GM12878 (cell line): ENCODE measurements at regions not wholly inside any gene's neighbourhood (a gene's known extent, or its start where the extent isn't known, plus 50 kb on each side); places are given as distances from the start of the nearest gene placed in this dataset.

Source experiments
- FOS ChIP-seq: IDR thresholded peaks from 3 replicates; pipeline ENCODE4 v1.6.1; 2011; ENCODE audit warnings: borderline replicate concordance; ENCODE audit not compliant: insufficient read length; ENCODE audit errors: extremely low read depth
- JUND ChIP-seq: IDR thresholded peaks from 2 replicates; pipeline ENCODE4 v1.6.1; 2012; ENCODE audit warnings: low read depth, mild to moderate bottlenecking, low read length, improper control_type of control experiment, moderate library complexity
- KDM1A ChIP-seq: fragments of 200-600 bp; sonication (generic); IDR thresholded peaks from 2 replicates; pipeline ENCODE4 v1.6.1; 2016; ENCODE audit warnings: borderline replicate concordance
- MXI1 ChIP-seq: fragments of 150-350 bp; IDR thresholded peaks from 2 replicates; pipeline ENCODE4 v1.6.1; 2011; ENCODE audit warnings: low read depth, mild to moderate bottlenecking, inconsistent platforms, low read length, improper control_type of control experiment
- ZZZ3 ChIP-seq: IDR thresholded peaks from 2 replicates; pipeline ENCODE4 v1.6.1; 2011; ENCODE audit warnings: low read depth; ENCODE audit not compliant: control insufficient read depth, insufficient read length
- TF ChIP-seq, protein P1 (sequence below), 3 experiments: IDR thresholded peaks in 2 of 3; conservative IDR thresholded peaks in 1 of 3; 2 replicates each; pipeline ENCODE4 v1.5.1; 2011; ENCODE audit warnings: low read depth in 3 of 3, low read length in 3 of 3, mild to moderate bottlenecking in 3 of 3, control low read depth in 2 of 3, moderate library complexity in 2 of 3, inconsistent platforms in 1 of 3, mixed read lengths in 1 of 3; ENCODE audit not compliant: control insufficient read depth in 2 of 3, insufficient read depth in 1 of 3; ENCODE audit errors: extremely low read depth in 1 of 3
- TF ChIP-seq, protein P2 (sequence below): IDR thresholded peaks from 2 replicates; pipeline ENCODE4 v1.6.1; 2012; ENCODE audit warnings: low read length, inconsistent platforms
- TF ChIP-seq, protein P3 (sequence below): IDR thresholded peaks from 2 replicates; pipeline ENCODE4 v1.6.1; 2012; ENCODE audit warnings: mild to moderate bottlenecking, low read depth, low read length

DNA sequence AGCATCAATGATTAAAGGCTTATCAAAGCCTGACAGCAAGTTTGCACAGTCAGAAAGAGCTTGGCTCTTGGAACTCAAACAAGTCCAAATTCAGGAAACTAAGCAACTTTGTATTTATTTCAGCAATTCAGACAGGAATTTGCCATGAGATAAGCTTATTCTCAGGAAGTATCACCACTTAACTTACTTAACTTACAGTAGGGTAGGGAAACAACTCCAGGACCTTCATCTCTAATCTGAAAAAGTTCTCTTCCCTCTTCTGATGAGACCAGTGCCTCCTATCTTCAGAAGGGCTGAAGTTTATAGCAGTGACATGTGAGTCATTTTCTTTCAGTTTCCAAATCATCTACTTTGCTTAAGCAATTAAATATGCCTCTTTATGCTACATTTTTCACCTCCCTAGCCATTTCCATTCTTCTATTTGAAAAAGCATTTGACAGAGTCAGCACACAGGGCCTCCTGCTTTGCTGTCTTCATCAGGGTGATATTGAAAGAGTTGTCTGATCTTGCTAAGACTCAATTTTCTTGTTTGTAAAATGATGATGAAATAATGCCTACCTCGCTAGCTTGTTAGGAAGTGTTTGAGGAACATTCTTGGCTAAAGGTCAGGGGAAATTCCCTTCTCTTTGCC lies 389.5 kb downstream of the RND3 start:
- TF ChIP-seq, protein P1, sequence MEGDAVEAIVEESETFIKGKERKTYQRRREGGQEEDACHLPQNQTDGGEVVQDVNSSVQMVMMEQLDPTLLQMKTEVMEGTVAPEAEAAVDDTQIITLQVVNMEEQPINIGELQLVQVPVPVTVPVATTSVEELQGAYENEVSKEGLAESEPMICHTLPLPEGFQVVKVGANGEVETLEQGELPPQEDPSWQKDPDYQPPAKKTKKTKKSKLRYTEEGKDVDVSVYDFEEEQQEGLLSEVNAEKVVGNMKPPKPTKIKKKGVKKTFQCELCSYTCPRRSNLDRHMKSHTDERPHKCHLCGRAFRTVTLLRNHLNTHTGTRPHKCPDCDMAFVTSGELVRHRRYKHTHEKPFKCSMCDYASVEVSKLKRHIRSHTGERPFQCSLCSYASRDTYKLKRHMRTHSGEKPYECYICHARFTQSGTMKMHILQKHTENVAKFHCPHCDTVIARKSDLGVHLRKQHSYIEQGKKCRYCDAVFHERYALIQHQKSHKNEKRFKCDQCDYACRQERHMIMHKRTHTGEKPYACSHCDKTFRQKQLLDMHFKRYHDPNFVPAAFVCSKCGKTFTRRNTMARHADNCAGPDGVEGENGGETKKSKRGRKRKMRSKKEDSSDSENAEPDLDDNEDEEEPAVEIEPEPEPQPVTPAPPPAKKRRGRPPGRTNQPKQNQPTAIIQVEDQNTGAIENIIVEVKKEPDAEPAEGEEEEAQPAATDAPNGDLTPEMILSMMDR (IDR thresholded peaks at IDR 0.05 in 2 of 3, conservative IDR thresholded peaks at IDR 0.05 in 1 of 3; ENCODE audit: control insufficient read depth in 2 of 3, extremely low read depth in 1 of 3, insufficient read depth in 1 of 3, low read depth in 3 of 3, low read length in 3 of 3) = 0 out of 6 replicates have a peak, but pooled peaks of 1 of the 3 experiments have one; percentile 0
- TF ChIP-seq JUND = no peak
- TF ChIP-seq, protein P2, sequence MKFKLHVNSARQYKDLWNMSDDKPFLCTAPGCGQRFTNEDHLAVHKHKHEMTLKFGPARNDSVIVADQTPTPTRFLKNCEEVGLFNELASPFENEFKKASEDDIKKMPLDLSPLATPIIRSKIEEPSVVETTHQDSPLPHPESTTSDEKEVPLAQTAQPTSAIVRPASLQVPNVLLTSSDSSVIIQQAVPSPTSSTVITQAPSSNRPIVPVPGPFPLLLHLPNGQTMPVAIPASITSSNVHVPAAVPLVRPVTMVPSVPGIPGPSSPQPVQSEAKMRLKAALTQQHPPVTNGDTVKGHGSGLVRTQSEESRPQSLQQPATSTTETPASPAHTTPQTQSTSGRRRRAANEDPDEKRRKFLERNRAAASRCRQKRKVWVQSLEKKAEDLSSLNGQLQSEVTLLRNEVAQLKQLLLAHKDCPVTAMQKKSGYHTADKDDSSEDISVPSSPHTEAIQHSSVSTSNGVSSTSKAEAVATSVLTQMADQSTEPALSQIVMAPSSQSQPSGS = no peak
- no peak for TF ChIP-seq KDM1A
- TF ChIP-seq, protein P3, sequence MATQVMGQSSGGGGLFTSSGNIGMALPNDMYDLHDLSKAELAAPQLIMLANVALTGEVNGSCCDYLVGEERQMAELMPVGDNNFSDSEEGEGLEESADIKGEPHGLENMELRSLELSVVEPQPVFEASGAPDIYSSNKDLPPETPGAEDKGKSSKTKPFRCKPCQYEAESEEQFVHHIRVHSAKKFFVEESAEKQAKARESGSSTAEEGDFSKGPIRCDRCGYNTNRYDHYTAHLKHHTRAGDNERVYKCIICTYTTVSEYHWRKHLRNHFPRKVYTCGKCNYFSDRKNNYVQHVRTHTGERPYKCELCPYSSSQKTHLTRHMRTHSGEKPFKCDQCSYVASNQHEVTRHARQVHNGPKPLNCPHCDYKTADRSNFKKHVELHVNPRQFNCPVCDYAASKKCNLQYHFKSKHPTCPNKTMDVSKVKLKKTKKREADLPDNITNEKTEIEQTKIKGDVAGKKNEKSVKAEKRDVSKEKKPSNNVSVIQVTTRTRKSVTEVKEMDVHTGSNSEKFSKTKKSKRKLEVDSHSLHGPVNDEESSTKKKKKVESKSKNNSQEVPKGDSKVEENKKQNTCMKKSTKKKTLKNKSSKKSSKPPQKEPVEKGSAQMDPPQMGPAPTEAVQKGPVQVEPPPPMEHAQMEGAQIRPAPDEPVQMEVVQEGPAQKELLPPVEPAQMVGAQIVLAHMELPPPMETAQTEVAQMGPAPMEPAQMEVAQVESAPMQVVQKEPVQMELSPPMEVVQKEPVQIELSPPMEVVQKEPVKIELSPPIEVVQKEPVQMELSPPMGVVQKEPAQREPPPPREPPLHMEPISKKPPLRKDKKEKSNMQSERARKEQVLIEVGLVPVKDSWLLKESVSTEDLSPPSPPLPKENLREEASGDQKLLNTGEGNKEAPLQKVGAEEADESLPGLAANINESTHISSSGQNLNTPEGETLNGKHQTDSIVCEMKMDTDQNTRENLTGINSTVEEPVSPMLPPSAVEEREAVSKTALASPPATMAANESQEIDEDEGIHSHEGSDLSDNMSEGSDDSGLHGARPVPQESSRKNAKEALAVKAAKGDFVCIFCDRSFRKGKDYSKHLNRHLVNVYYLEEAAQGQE = no peak
- TF ChIP-seq MXI1 = no peak
- TF ChIP-seq FOS = no peak
- no peak for TF ChIP-seq ZZZ3
